Endothelial cell of hepatic sinusoid (primary cell): ENCODE measurements at regions not wholly inside any gene's neighbourhood (a gene's known extent, or its start where the extent isn't known, plus 50 kb on each side); places are given as distances from the start of the nearest gene placed in this dataset.

Experiments used
- in situ Hi-C: cut with HindIII; loops from 2 replicates; pipeline ENCODE4 v1.10.0; 2017; ENCODE audit warnings: low sequenced_read_pairs

GRCh38 chr2:57549642-57550102 is 496.9 kb upstream of the VRK2 start:
- in situ Hi-C loops, result no loop called here

DNA sequence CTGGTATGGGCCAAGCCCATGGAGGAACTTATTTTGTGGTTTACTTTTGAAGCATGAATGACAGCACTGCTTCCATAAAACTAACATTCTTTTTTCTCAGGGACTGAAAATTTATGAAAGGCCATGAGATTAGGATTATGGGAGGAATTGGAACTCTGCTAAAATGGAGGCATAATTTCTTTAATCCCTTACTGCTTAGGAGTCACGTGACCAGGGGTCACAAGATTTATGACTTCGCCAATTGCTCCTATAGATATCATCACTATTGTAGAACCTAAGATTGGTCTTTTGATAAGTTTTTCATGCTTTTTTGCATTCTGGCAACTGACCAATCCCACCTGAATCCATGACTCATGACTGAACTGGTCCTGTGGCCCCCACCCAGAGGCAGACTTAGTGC is 495.7 kb upstream of the VRK2 start:
- in situ Hi-C loops, result no loop called here

GRCh38 chr2:57552885-57553284 is 493.7 kb upstream of the VRK2 start:
- in situ Hi-C loops, result no loop called here

DNA sequence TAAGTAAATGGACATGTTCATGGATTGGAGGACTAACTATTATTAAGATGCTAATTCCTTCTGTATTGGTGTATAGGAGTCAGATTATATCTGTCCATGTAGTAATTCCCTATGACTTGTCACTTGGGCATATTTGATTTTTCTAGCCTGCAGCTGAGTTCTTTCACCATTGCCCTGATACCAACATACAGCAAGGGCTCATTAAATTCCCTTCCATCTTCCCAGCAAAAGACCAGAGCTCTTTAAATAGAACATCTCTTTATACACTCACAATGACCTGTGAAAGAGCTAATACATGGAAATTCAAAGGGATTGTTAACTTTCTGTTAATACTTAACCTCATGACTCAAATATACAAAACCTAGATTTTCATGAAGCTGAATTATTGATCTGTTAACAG is 492.3 kb upstream of the VRK2 start:
- in situ Hi-C loops, result no loop called here

GRCh38 chr2:57558312-57558711 is 488.3 kb upstream of the VRK2 start:
- in situ Hi-C loops, result no loop called here

- in situ Hi-C loops, result no loop called here
Measured at GRCh38 chr2:57562495-57562894, 484.1 kb upstream of the VRK2 start.

- in situ Hi-C loops, result no loop called here
Measured at GRCh38 chr2:57563015-57563414, 483.6 kb upstream of the VRK2 start.

DNA sequence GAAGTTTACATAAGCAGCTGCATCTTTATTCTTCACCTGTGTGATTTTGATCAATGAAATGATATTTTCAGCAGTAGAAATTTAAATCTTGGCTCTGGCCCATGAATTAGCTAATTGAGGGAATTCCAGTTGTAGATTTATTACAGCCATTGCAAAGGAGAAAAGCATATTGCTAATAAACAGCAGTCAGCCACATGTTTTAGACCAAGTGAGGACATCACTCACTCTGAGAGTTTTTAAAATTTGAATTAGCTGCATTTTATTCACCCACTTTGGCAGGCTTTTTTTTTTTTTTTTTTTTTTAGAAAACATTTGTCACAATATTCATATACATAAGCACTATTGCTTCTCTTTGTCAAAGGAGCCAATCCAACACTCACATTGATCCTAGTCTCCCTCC is 479.4 kb upstream of the VRK2 start:
- in situ Hi-C loops, result no loop called here

GRCh38 chr2:57569396-57569795 is 477.2 kb upstream of the VRK2 start:
- in situ Hi-C loops, result no loop called here

DNA sequence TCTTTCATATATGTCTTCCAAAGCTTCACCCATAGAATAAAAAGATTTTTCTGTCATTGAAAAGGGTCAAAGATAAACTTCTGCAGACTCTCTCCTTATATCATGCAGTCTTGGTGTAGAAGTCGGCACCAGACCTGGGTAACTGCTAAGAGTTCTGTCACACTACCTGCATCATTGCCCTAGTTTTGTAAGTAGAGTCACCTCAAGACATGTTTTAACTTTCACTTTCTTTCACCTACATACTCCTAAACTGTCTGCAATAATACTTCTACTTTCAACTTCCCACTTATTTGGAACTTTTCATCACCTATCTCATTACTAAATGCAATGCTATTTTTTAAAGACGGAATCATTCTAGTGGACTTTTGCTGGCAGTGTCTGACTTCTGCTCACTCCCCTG is 475.6 kb upstream of the VRK2 start:
- in situ Hi-C loops, result no loop called here

DNA sequence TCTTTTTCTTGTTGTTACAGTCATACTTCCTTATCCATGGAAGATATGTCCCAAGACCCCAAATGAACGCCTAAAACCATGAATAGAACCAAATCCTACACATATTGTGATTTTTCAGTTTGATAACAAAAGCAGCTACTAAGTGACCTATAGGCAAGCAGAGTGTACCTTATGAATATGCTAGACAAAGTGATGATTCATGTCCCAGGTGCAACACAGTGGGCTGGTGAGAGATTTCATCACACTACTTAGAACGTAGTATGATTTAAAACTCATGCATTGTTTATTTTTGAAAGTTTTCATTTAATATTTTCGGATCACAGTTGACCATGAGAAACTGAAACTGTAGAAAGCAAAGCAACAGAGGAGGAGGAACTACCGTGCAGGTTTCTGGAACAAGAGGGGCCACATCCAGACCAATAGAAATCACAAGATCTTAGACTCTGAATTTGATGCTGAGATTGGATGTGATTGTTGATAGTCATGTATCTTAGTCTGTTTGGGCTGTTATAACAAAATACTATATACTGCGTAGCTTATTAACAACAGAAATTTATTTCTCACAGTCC is 470.8 kb upstream of the VRK2 start:
- in situ Hi-C loops, result no loop called here

GRCh38 chr2:57576983-57577382 is 469.6 kb upstream of the VRK2 start:
- in situ Hi-C loops, result no loop called here

GRCh38 chr2:57597940-57598339 is 448.7 kb upstream of the VRK2 start:
- in situ Hi-C loops, result no loop called here

DNA sequence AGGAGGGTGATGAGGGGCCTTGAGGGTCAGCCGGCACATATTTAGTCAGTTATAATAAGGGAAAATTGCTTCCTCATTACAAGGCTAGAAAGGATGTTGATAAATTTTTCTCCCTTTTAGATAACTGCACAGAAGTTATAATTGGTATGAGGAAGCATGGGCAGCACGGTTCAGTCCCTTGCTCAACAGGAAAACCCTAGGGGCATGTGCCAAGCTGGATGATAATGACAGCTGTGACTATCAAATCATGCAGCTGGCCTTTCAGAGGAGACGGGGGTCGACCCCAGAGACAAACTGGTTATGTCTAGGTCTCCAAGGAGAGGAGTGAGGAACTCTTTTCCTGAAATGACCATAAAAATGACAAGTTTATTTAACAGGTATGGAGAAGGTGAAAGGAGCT is 448.1 kb upstream of the VRK2 start:
- in situ Hi-C loops, result no loop called here

- in situ Hi-C loops, result no loop called here
Measured at GRCh38 chr2:57602733-57603132, 443.9 kb upstream of the VRK2 start.

- in situ Hi-C loops, result no loop called here
Measured at GRCh38 chr2:57614988-57615387, 431.6 kb upstream of the VRK2 start.

- in situ Hi-C loops, result no loop called here
Measured at GRCh38 chr2:57615855-57616556, 430.6 kb upstream of the VRK2 start.

- in situ Hi-C loops, result no loop called here
Measured at GRCh38 chr2:57617318-57617717, 429.3 kb upstream of the VRK2 start.

GRCh38 chr2:57621122-57621663 is 425.4 kb upstream of the VRK2 start:
- in situ Hi-C loops, result no loop called here

DNA sequence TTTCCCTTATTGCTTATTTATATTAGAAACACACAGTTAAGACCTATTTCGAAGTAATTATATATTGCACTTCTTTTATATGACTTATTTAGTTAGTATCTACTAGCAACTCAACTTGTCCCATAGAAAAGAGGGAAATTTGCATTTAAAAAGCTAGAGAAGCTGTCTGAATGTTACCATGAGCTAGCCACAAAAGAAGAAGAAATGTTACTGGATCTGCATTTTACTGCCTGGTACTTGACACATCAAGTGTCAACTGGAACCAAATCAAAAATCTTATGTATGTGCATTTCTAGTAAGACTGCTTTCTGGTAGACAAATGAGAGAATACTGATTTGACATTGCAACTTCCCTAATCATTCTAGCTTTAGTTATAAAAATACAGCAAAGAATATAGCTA is 424.6 kb upstream of the VRK2 start:
- in situ Hi-C loops, result no loop called here

DNA sequence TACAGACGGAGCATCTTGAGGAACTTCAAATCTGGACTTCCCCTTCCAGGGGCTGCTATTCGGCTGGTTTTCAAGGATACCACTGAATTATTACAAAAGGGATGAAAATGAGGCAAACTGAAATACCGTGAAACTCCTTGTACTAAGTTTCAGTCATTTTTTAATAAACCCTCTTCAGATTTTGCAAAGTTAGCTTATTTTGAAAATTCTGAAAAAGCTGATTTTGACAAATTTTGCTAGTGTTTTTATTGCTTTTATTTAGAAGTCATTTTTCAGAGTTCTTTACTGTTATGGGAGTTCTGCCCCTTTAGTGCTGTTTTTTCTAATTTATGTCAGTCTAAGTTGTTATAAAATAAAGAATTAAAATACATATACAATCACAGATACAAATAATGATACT is 390.4 kb upstream of the VRK2 start:
- in situ Hi-C loops, result no loop called here

DNA sequence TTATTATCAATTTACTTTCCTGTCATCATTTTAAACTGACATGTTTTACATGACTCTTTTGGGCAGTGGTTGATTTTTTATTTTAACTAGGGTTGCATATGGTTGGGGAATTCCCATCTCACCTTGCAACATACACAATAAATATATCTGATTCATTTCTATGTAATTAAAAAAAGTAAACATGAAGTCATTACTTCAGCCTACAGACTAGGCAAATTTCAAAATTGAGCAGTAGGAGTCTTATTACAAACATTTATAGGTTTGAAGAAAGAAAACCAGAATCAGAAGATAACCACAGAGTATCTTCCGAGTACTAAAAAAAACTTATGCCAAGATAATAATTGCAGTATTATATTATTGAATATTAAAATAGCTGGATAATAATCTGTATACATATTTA is 377.0 kb upstream of the VRK2 start:
- in situ Hi-C loops, result no loop called here

DNA sequence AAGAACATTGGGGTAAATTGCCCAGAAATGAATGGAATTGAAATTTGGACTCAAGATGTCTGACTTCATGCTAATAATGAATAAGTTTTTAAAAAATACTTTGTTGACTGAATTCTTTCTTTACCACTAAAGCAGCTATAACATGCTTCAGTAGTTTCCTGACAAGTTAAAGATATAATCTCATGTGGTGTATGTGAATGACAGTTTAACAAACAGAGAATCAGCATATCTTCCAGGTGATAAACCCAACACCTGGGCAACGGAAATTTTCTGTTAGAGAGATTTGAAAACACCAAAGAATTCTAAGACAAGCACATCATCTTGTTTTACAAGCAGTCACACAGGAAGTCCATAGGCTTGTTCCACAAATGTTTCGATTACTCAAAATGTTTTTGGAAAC is 372.6 kb upstream of the VRK2 start:
- in situ Hi-C loops, result no loop called here
